ENCODE measurements at regions not wholly inside any gene's neighbourhood (a gene's known extent, or its start where the extent isn't known, plus 50 kb on each side); places are given as distances from the start of the nearest gene placed in this dataset.

GRCh38 chr5:106759581-106759980 is 911.2 kb downstream of the EFNA5 start:
- TF ChIP-seq CTCF (IDR thresholded peaks at IDR 0.05; ENCODE audit: low read depth, low read length, missing input control) (no peak), JUND (IDR thresholded peaks at IDR 0.05) (no peak), MAX (IDR thresholded peaks at IDR 0.05) (no peak), REST (IDR thresholded peaks at IDR 0.05) (no peak), ZBTB33 (IDR thresholded peaks at IDR 0.05) (no peak), SP1 (IDR thresholded peaks at IDR 0.05) (no peak), TAF1 (conservative IDR thresholded peaks at IDR 0.05) (no peak), RXRA (IDR thresholded peaks at IDR 0.05) (no peak)

Measured in liver (tissue), 3 donors.